ENCODE measurements at regions not wholly inside any gene's neighbourhood (a gene's known extent, or its start where the extent isn't known, plus 50 kb on each side); places are given as distances from the start of the nearest gene placed in this dataset.

- no peak for TF ChIP-seq CTCF (conservative IDR thresholded peaks at IDR 0.05; ENCODE audit: low read depth, low read length)
- H3K4me3 ChIP-seq (ENCODE audit: low read depth, low read length) = no peak overlapping the region
- DNase-seq (ENCODE audit: low read depth) = no peak
Measured at GRCh38 chr17:79444198-79444597, 166.7 kb downstream of the RBFOX3 start.

DNA sequence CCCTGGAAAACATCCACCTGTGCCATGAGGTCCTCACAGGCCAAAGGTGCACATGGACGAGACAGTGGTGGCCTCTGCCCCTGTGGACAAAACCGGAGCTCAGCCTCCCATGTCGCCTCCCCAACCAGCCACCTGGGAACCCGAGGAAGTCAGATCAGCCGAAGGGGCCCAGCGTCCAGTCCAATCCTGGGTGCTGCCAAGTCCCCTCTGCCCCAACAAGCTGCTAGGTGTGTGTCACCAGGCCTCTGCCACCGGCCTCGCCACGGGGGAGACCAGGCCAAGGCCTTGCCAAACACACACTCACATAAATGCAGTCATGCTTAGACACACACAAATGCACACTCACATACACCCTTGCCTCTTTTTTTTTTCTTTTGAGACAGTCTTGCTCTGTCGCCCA, 167.8 kb downstream of the RBFOX3 start:
- no peak for DNase-seq (ENCODE audit: low read depth)
- no peak overlapping the region for H3K4me3 ChIP-seq (ENCODE audit: low read depth, low read length)
- no peak for TF ChIP-seq CTCF (conservative IDR thresholded peaks at IDR 0.05; ENCODE audit: low read depth, low read length)

DNA sequence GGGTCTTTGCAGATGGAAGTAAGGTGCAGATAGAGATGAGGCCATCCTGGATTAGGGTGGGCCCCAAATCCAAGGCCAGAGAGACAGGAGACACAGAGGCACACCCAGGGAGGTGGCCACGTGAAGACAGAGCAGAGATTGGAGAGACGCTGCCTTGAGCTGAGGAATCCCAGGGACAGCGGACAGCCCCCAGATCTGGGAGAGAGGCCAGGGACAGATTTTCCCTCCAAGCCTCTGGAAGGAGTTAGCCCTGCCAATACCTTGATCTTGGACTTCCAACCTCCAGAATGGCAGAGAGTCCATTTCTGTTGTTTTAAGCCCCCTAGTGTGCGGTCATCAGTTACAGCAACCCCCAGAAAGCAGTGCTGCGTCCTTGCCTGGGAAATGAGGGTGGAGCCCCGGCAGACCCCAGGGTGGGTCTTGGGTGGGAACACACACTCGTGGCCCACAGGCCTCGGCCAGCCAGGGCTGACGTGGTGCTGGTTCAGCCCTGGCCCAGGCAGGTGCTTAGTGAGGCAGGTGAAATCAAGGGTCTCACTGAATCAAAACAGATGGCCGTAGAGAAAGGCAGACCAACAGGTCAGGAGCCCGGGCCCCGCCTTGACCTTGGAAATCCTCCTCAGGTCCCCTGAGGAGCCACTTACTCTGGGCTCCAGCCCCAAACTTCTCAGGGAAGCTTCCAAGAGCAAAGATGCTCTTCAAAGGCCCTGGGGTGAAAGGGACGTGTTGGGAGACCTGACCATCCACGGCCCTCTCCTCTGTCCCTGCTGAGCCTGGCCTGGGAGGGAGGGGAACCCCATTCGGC, 169.3 kb downstream of the RBFOX3 start:
- no peak overlapping the region for H3K4me3 ChIP-seq (ENCODE audit: low read depth, low read length)
- no peak for TF ChIP-seq CTCF (conservative IDR thresholded peaks at IDR 0.05; ENCODE audit: low read depth, low read length)
- no peak for DNase-seq (ENCODE audit: low read depth)

- no peak for DNase-seq (ENCODE audit: low read depth)
- no peak for TF ChIP-seq CTCF (conservative IDR thresholded peaks at IDR 0.05; ENCODE audit: low read depth, low read length)
- no peak overlapping the region for H3K4me3 ChIP-seq (ENCODE audit: low read depth, low read length)
Measured at GRCh38 chr17:79440251-79440650, 170.6 kb downstream of the RBFOX3 start.

- no peak overlapping the region for H3K4me3 ChIP-seq (ENCODE audit: low read depth, low read length)
- no peak for DNase-seq (ENCODE audit: low read depth)
- no peak for TF ChIP-seq CTCF (conservative IDR thresholded peaks at IDR 0.05; ENCODE audit: low read depth, low read length)
Measured at GRCh38 chr17:79439493-79439892, 171.4 kb downstream of the RBFOX3 start.

DNA sequence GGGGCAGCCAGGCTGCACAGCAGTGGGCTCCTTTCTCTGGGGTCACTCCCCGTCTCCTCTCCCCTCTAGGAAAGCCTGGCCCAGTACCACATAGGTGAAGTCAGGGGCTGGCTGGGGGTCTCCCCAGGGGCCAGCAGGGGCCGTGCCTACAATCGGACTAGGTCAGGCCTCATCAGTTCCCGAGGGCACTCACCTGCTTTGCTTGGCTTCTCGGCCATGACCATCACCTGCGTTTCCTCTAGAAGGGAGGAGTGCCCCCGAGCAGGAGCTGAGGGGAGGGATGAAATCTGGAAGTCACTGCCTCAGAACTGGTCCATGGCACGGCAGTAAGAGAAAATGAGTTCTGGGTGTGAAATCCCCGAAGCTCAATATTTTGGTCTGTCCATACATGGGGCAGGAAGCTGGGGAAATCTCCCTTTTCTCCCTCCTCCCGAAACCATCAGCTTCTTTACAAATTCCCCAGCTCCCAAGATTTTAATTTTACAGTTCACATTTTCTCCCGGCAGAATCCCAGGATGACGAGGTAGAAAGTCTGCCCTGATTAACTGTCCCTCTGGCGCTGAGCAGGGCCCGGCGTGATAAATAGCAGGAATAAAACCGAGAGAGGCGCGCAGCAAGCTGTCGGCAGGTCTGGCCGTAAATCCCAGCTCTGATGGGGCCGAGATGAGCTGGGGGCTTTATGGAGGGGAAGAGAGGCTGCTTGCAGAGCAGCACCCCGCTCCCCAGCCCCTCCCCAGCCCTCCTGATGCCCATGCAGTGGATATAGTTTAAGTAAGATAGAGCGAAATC, 172.1 kb downstream of the RBFOX3 start:
- no peak for DNase-seq (ENCODE audit: low read depth)
- H3K4me3 ChIP-seq (ENCODE audit: low read depth, low read length) = no peak overlapping the region
- no peak for TF ChIP-seq CTCF (conservative IDR thresholded peaks at IDR 0.05; ENCODE audit: low read depth, low read length)

All from epithelial cell of proximal tubule (primary cell).